ENCODE measurements at regions not wholly inside any gene's neighbourhood (a gene's known extent, or its start where the extent isn't known, plus 50 kb on each side); places are given as distances from the start of the nearest gene placed in this dataset.

GRCh38 chr6:123150076-123150475, 154.0 kb downstream of the CLVS2 start (continued):
- TF ChIP-seq ZBTB26 (CRISPR knock-in tag; IDR thresholded peaks at IDR 0.05) (no peak), GTF2B (IDR thresholded peaks at IDR 0.05; ENCODE audit: extremely low read depth, insufficient read length) (no peak), PATZ1 (CRISPR knock-in tag; IDR thresholded peaks at IDR 0.05; ENCODE audit: borderline replicate concordance) (no peak), NFE2 (IDR thresholded peaks at IDR 0.05; ENCODE audit: low read depth) (no peak)

GRCh38 chr6:123159861-123160260, 163.8 kb downstream of the CLVS2 start:
- H3K27me3 ChIP-seq (ENCODE audit: control insufficient read depth in 2 of 2, insufficient read depth in 2 of 2, low read length in 2 of 2), result no peaks in the 10 kb centered on the region
- H3K4me1 ChIP-seq (replicated peaks in 1 of 2; ENCODE audit: control insufficient read depth in 2 of 2, insufficient read depth in 2 of 2, low read length in 2 of 2), result no peaks in the 10 kb centered on the region
- no peak for TF ChIP-seq POLR2H (tag; IDR thresholded peaks at IDR 0.05; ENCODE audit: low read depth)
- no peak for TF ChIP-seq ZNF778 (CRISPR knock-in tag; IDR thresholded peaks at IDR 0.05)
- FAIRE-seq (no peak), DNase-seq (ENCODE audit: extremely low read depth in 1 of 4, low spot score in 3 of 4) (no peak), ATAC-seq (no peak)
- 0% methylated on average over 1 of the region's 1 CpG for WGBS (ENCODE audit: insufficient coverage, low coverage, missing lambda C conversion rate)
- no peak overlapping the region for H3K9ac ChIP-seq (ENCODE audit: insufficient read depth in 1 of 2, low read depth in 2 of 2, low read length in 2 of 2)
- no peaks in the 10 kb centered on the region for H3K9me3 ChIP-seq (replicated peaks; ENCODE audit: control insufficient read depth, insufficient read depth, low read depth, low read length)
- no peak overlapping the region for H3K27ac ChIP-seq (ENCODE audit: extremely low read depth, low read depth, low read length)
- H3K36me3 ChIP-seq (ENCODE audit: control insufficient read depth, insufficient read depth, low read length), result no peaks in the 10 kb centered on the region
- no peaks in the 10 kb centered on the region for H3K79me2 ChIP-seq (ENCODE audit: control insufficient read depth, insufficient read depth, low read length)
- H3K4me2 ChIP-seq (ENCODE audit: insufficient read depth, low read length), result no peak overlapping the region
- POLR2A ChIA-PET, result no interaction called here
- intact Hi-C loops (cut with micrococcal nuclease), result no loop called here
- H2AFZ ChIP-seq (ENCODE audit: low read depth, low read length), result no peak overlapping the region
- no peak overlapping the region for H3K4me3 ChIP-seq
- BruUV-seq (replicated peaks), result no TSS peak
- H3K9me1 ChIP-seq (ENCODE audit: control insufficient read depth, insufficient read depth, low read length), result no peaks in the 10 kb centered on the region
- H4K20me1 ChIP-seq (replicated peaks; ENCODE audit: control insufficient read depth, insufficient read depth, low read length), result no peaks in the 10 kb centered on the region
- CTCF ChIA-PET (ENCODE audit: low intra/inter-chr PET ratio), result no interaction called here
- in situ Hi-C loops (cut with MboI), result no loop called here

Data from K562 (cell line).